HepG2 (cell line): ENCODE measurements at regions not wholly inside any gene's neighbourhood (a gene's known extent, or its start where the extent isn't known, plus 50 kb on each side); places are given as distances from the start of the nearest gene placed in this dataset.
"Not testable (repeated sequence)": the region's sequence is repeated elsewhere in the genome, so short reads cannot be mapped to it uniquely, and the experiment has no call there.

ENCODE experiments used
- ATAC-seq: fragments of 200-7000 bp; cut with Tn5 transposase; 3 replicates; pipeline ENCODE4 v1.9.1; 2020; ENCODE audit warnings: mild to moderate bottlenecking, moderate library complexity
- BruUV-seq: library from RNA; stranded (reverse); fragments of 400-500 nt; replicated peaks from 2 replicates; lab custom pipeline; 2021; lab: Mats Ljungman, UMichigan
- CTCF ChIA-PET: fragments of 300-600 bp; formaldehyde crosslinking; extraction: SDS; loops from one replicate; lab custom pipeline; 2021; ENCODE audit warnings: low total read pairs, inconsistent platforms, low intra/inter-chr PET ratio; lab: Yijun Ruan, JAX
- POLR2A ChIA-PET: fragments of 350-600 bp; sonication (Branson Sonifier 250); formaldehyde crosslinking; loops from one replicate; lab custom pipeline; 2020; ENCODE audit warnings: antibody characterized with exemption, inconsistent platforms; lab: Yijun Ruan, JAX
- DNase-seq: peaks from one replicate; pipeline ENCODE4 v3.0.0-alpha.2; 2015; ENCODE audit warnings: low spot score
- FAIRE-seq: peaks from 3 replicates; lab custom pipeline; 2011; peaks lifted over from hg19 to GRCh38; lab: Jason Lieb, UNC
- H2AFZ ChIP-seq: one replicate; pipeline ENCODE4 v1.6.1; 2011; ENCODE audit warnings: low read length, inconsistent platforms
- H3K27ac ChIP-seq: fragments of 300-600 bp; 3 replicates; pipeline ENCODE4 v1.8.0; 2011; ENCODE audit warnings: mixed run types, mild to moderate bottlenecking, mixed read lengths, low read length, inconsistent platforms; ENCODE audit not compliant: insufficient read depth; ENCODE audit errors: extremely low read length
- H3K27me3 ChIP-seq, 2 experiments: fragments of 200-600 bp in 1 of 2; 2 replicates in 1 of 2; 3 replicates in 1 of 2; pipeline versions ENCODE4 v1.6.0 to v1.8.0; 2011; ENCODE audit warnings: low read length in 2 of 2, mild to moderate bottlenecking in 2 of 2, moderate library complexity in 2 of 2, inconsistent platforms in 1 of 2; ENCODE audit not compliant: insufficient read depth in 2 of 2, control insufficient read depth in 1 of 2
- H3K36me3 ChIP-seq, 2 experiments: fragments of 200-600 bp in 1 of 2; replicated peaks in 1 of 2; 2 replicates in 1 of 2; 3 replicates in 1 of 2; pipeline versions ENCODE4 v1.5.1 to v1.8.0; 2011; ENCODE audit warnings: low read length in 2 of 2, inconsistent platforms in 1 of 2; ENCODE audit not compliant: insufficient read depth in 2 of 2, control insufficient read depth in 1 of 2
- H3K4me1 ChIP-seq: 2 replicates; pipeline ENCODE4 v1.5.1; 2012; ENCODE audit warnings: low read length, inconsistent platforms; ENCODE audit not compliant: insufficient read depth
- H3K4me2 ChIP-seq: 2 replicates; pipeline ENCODE4 v1.6.0; 2011; ENCODE audit warnings: low read depth, low read length, inconsistent platforms
- H3K4me3 ChIP-seq, 3 experiments: fragments of 200-600 bp in 1 of 3; sonication (generic), shearing (Covaris generic) in 1 of 3; replicated peaks in 1 of 3; 2 replicates each; pipeline ENCODE4 v1.5.1; 2011 to 2016; ENCODE audit warnings: low read length in 3 of 3, inconsistent platforms in 2 of 3, low read depth in 2 of 3, mild to moderate bottlenecking in 2 of 3, control low read depth in 1 of 3, mixed read lengths in 1 of 3; ENCODE audit not compliant: insufficient read depth in 1 of 3
- H3K79me2 ChIP-seq: one replicate; pipeline ENCODE4 v1.6.1; 2011; ENCODE audit warnings: low read length, inconsistent platforms; ENCODE audit not compliant: insufficient read depth
- H3K9ac ChIP-seq: 2 replicates; pipeline ENCODE4 v1.6.0; 2011; ENCODE audit warnings: mild to moderate bottlenecking, low read depth, low read length, inconsistent platforms; ENCODE audit not compliant: insufficient read depth
- H3K9me3 ChIP-seq: 2 replicates; pipeline ENCODE4 v1.5.1; 2012; ENCODE audit warnings: mild to moderate bottlenecking, low read length
- H4K20me1 ChIP-seq: 2 replicates; pipeline ENCODE4 v1.6.0; 2011; ENCODE audit warnings: inconsistent platforms, mild to moderate bottlenecking, low read length, moderate library complexity; ENCODE audit not compliant: insufficient read depth
- CREB1 ChIP-seq, 2 experiments: fragments of 450-650 bp in 1 of 2; IDR thresholded peaks; 2 replicates each; pipeline ENCODE4 v1.6.1; 2016 to 2017; ENCODE audit warnings: control low read depth in 1 of 2, mild to moderate bottlenecking in 1 of 2, missing compliant biosample characterization in 1 of 2, missing genetic modification characterization in 1 of 2
- DDIT3 ChIP-seq: sonication (generic); formaldehyde crosslinking; IDR thresholded peaks from 2 replicates; pipeline ENCODE4 v1.4.0; 2020; ENCODE audit warnings: mild to moderate bottlenecking, missing genetic modification reagents
- GABPB1 ChIP-seq: IDR thresholded peaks from 2 replicates; pipeline ENCODE4 v1.6.1; 2016; ENCODE audit warnings: mild to moderate bottlenecking, missing genetic modification reagents, moderate library complexity, missing compliant biosample characterization
- KDM3A ChIP-seq: IDR thresholded peaks from 2 replicates; pipeline ENCODE4 v1.6.1; 2018; ENCODE audit warnings: low read depth, missing compliant biosample characterization
- MAF1 ChIP-seq: sonication (generic); formaldehyde crosslinking; IDR thresholded peaks from 2 replicates; pipeline ENCODE4 v1.5.0; 2020; ENCODE audit warnings: missing genetic modification reagents, borderline replicate concordance
- NCOA5 ChIP-seq: sonication (generic); formaldehyde crosslinking; IDR thresholded peaks from 2 replicates; pipeline ENCODE4 v1.4.0; 2020; ENCODE audit warnings: missing genetic modification reagents
- NONO ChIP-seq, 2 experiments: fragments of 450-650 bp in 1 of 2; sonication (generic) in 1 of 2; formaldehyde crosslinking in 1 of 2; IDR thresholded peaks in 1 of 2; conservative IDR thresholded peaks in 1 of 2; 2 replicates each; pipeline versions ENCODE4 v1.6.1 to v1.8.0; 2017 to 2022; ENCODE audit warnings: mild to moderate bottlenecking in 1 of 2, missing genetic modification reagents in 1 of 2, moderate library complexity in 1 of 2
- NR2C2 ChIP-seq: sonication (generic); formaldehyde crosslinking; IDR thresholded peaks from 2 replicates; pipeline ENCODE4 v1.4.0; 2020; ENCODE audit warnings: missing genetic modification reagents, mild to moderate bottlenecking, moderate library complexity, borderline replicate concordance
- ZC3H13 ChIP-seq: sonication (generic); formaldehyde crosslinking; IDR thresholded peaks from 2 replicates; pipeline ENCODE4 v1.8.1; 2023; ENCODE audit warnings: mild to moderate bottlenecking, missing genetic modification reagents, moderate library complexity
- ZFP41 ChIP-seq: sonication (generic); formaldehyde crosslinking; IDR thresholded peaks from 2 replicates; pipeline ENCODE4 v1.4.0; 2020; ENCODE audit warnings: mild to moderate bottlenecking, missing genetic modification reagents, borderline replicate concordance
- ZNF337 ChIP-seq: sonication (generic); formaldehyde crosslinking; IDR thresholded peaks from 2 replicates; pipeline ENCODE4 v1.5.1; 2020; ENCODE audit warnings: missing genetic modification reagents, low read depth, mild to moderate bottlenecking, borderline replicate concordance
- WGBS: methylation state at CpG from one replicate; pipeline ENCODE4 v1.1.6; 2017; ENCODE audit warnings: low lambda C conversion rate; 5-methylcytosine and 5-hydroxymethylcytosine counted together
- in situ Hi-C: cut with HindIII; loops from 2 replicates; pipeline ENCODE4 v1.10.0; 2017; ENCODE audit warnings: low pct_unique_long_range_greater_than_20kb; ENCODE audit not compliant: extremely low pct_ligation_motif_present
- intact Hi-C: fragments of 100-400 bp; cut with micrococcal nuclease; formaldehyde crosslinking; loops from one replicate; pipeline ENCODE4 v1.10.0; 2022; ENCODE audit not compliant: unreplicated experiment
- TF ChIP-seq, protein P1 (sequence below): sonication (generic); formaldehyde crosslinking; IDR thresholded peaks from 2 replicates; pipeline ENCODE4 v1.9.0; 2021; ENCODE audit warnings: missing genetic modification reagents, borderline replicate concordance

GRCh38 chr6:125454351-125454750 lies 152.6 kb upstream of the HDDC2 start:
- H3K36me3 ChIP-seq: no peaks in the 10 kb centered on the region
- intact Hi-C loops: no loop called here
- H3K4me3 ChIP-seq: no peak overlapping the region
- H3K4me1 ChIP-seq: no peaks in the 10 kb centered on the region
- H4K20me1 ChIP-seq: no peaks in the 10 kb centered on the region
- H3K9me3 ChIP-seq: peaks cover 27% of the 10 kb centered on the region; the same call in 1 of the 2 replicates
- in situ Hi-C loops: no loop called here
- no peak for ATAC-seq
- no TSS peak for BruUV-seq
- no peaks in the 10 kb centered on the region for H3K79me2 ChIP-seq
- no peak for DNase-seq
- TF ChIP-seq DDIT3 (CRISPR knock-in tag) (no peak), GABPB1 (CRISPR knock-in tag) (no peak), NONO (IDR thresholded peaks at IDR 0.05) (no peak), NONO (CRISPR knock-in tag; conservative IDR thresholded peaks at IDR 0.05) (no peak), KDM3A (CRISPR knock-in tag) (no peak), CREB1 (IDR thresholded peaks at IDR 0.05) (no peak), CREB1 (CRISPR knock-in tag; IDR thresholded peaks at IDR 0.05) (no peak), NCOA5 (CRISPR knock-in tag) (no peak), ZC3H13 (no peak), ZNF337 (CRISPR knock-in tag) (no peak), MAF1 (no peak), ZFP41 (no peak), NR2C2 (CRISPR knock-in tag) (no peak)
- TF ChIP-seq, protein P1, sequence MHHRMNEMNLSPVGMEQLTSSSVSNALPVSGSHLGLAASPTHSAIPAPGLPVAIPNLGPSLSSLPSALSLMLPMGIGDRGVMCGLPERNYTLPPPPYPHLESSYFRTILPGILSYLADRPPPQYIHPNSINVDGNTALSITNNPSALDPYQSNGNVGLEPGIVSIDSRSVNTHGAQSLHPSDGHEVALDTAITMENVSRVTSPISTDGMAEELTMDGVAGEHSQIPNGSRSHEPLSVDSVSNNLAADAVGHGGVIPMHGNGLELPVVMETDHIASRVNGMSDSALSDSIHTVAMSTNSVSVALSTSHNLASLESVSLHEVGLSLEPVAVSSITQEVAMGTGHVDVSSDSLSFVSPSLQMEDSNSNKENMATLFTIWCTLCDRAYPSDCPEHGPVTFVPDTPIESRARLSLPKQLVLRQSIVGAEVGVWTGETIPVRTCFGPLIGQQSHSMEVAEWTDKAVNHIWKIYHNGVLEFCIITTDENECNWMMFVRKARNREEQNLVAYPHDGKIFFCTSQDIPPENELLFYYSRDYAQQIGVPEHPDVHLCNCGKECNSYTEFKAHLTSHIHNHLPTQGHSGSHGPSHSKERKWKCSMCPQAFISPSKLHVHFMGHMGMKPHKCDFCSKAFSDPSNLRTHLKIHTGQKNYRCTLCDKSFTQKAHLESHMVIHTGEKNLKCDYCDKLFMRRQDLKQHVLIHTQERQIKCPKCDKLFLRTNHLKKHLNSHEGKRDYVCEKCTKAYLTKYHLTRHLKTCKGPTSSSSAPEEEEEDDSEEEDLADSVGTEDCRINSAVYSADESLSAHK (CRISPR knock-in tag): no peak
- TF ChIP-seq, all 625 proteins: peak for 0
- H3K4me2 ChIP-seq: no peak overlapping the region
- no peak overlapping the region for H3K27ac ChIP-seq
- H2AFZ ChIP-seq: no peak overlapping the region
- FAIRE-seq: no peak
- ChIA-PET POLR2A (no interaction called here), CTCF (no interaction called here)
- H3K9ac ChIP-seq: no peak overlapping the region
- no peaks in the 10 kb centered on the region for H3K27me3 ChIP-seq
- WGBS: 15% methylated on average over 1 of the region's 1 CpG

GRCh38 chr6:125458493-125458892 lies 156.7 kb upstream of the HDDC2 start:
- H3K27ac ChIP-seq, H3K9ac ChIP-seq, H2AFZ ChIP-seq, H3K4me2 ChIP-seq, H3K27me3 ChIP-seq, ATAC-seq, H3K79me2 ChIP-seq, H3K36me3 ChIP-seq, H3K4me1 ChIP-seq, intact Hi-C loops, POLR2A ChIA-PET, DNase-seq, BruUV-seq, CTCF ChIA-PET, H4K20me1 ChIP-seq, FAIRE-seq, H3K4me3 ChIP-seq, in situ Hi-C loops: not testable (repeated sequence)
- H3K9me3 ChIP-seq: peaks cover 24% of the 10 kb centered on the region; the same call in 1 of the 2 replicates
- WGBS: 0% methylated on average over 1 of the region's 1 CpG
